ENCODE measurements at regions not wholly inside any gene's neighbourhood (a gene's known extent, or its start where the extent isn't known, plus 50 kb on each side); places are given as distances from the start of the nearest gene placed in this dataset.

DNA sequence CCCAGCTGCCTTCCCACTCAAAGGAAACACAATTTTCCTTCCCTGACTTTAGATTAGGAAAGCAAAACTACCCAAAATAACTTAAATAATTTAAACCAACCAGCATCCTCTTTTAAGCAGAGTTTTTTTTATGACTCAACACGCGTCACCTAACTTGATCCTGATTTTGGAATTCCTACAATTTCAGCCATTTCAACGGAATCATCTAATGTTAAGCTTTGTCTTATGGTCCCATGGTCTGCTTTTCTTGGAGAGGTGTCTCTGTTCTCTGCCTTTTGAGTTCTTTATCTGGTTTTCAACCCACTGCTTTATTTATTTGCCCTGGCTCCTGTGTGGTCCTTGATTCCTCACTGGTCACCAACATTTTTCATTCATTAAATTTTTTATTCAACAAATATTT, 219.2 kb upstream of the ARHGEF26 start:
- DNase-seq, result no peak
- Histone ChIP-seq H3K36me3 (replicated peaks) (no peaks in the 10 kb centered on the region), H3K27ac (no peak overlapping the region), H3K27me3 (replicated peaks) (no peaks in the 10 kb centered on the region), H3K4me3 (ENCODE audit: low read depth, low read length) (no peak overlapping the region)
- TF ChIP-seq CTCF (IDR thresholded peaks at IDR 0.05; ENCODE audit: low read depth, low read length, missing control alignments), result no peak
- in situ Hi-C loops (cut with HindIII; ENCODE audit: low pct_ligation_motif_present, low sequenced_read_pairs), result no loop called here

GRCh38 chr3:153903430-153903829, 217.8 kb upstream of the ARHGEF26 start:
- in situ Hi-C loops (cut with HindIII; ENCODE audit: low pct_ligation_motif_present, low sequenced_read_pairs), result no loop called here
- Histone ChIP-seq H3K27me3 (replicated peaks) (no peaks in the 10 kb centered on the region), H3K27ac (no peak overlapping the region), H3K36me3 (replicated peaks) (no peaks in the 10 kb centered on the region), H3K4me3 (ENCODE audit: low read depth, low read length) (no peak overlapping the region)
- no peak for DNase-seq
- TF ChIP-seq CTCF (IDR thresholded peaks at IDR 0.05; ENCODE audit: low read depth, low read length, missing control alignments), result peak; percentile 27

- no peaks in the 10 kb centered on the region for H3K27me3 ChIP-seq (replicated peaks)
- no peak for TF ChIP-seq CTCF (IDR thresholded peaks at IDR 0.05; ENCODE audit: low read depth, low read length, missing control alignments)
- no peak for DNase-seq
- in situ Hi-C loops (cut with HindIII; ENCODE audit: low pct_ligation_motif_present, low sequenced_read_pairs), result no loop called here
- no peak overlapping the region for H3K27ac ChIP-seq
- H3K4me3 ChIP-seq (ENCODE audit: low read depth, low read length), result no peak overlapping the region
- no peaks in the 10 kb centered on the region for H3K36me3 ChIP-seq (replicated peaks)
Observed at GRCh38 chr3:153906366-153906765, 214.8 kb upstream of the ARHGEF26 start.

- TF ChIP-seq CTCF (IDR thresholded peaks at IDR 0.05; ENCODE audit: low read depth, low read length, missing control alignments), result no peak
- H3K27me3 ChIP-seq (replicated peaks), result no peaks in the 10 kb centered on the region
- H3K4me3 ChIP-seq (ENCODE audit: low read depth, low read length), result no peak overlapping the region
- DNase-seq, result no peak
- in situ Hi-C loops (cut with HindIII; ENCODE audit: low pct_ligation_motif_present, low sequenced_read_pairs), result no loop called here
- no peak overlapping the region for H3K27ac ChIP-seq
- no peaks in the 10 kb centered on the region for H3K36me3 ChIP-seq (replicated peaks)
Observed at GRCh38 chr3:153910387-153910786, 210.8 kb upstream of the ARHGEF26 start.

DNA sequence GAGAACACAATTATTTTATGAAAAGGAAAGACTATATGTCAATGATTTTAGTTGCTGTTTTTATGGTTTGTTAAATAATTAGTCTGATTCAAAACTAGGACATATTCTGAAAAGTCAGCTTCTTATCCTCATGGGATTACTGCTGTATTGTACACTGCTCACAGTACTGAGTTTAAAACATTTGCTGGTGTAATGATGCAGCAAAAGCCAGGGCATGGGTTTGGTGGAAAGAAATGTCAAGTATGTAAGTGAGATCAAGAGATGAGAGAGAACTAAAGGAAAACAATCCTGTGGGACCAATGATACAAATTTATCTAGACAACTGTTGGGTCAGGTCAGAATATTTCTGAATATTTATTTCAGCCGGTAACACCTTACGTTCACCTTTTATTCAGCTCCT, 210.1 kb upstream of the ARHGEF26 start:
- Histone ChIP-seq H3K4me3 (ENCODE audit: low read depth, low read length) (no peak overlapping the region), H3K27ac (no peak overlapping the region), H3K36me3 (replicated peaks) (no peaks in the 10 kb centered on the region), H3K27me3 (replicated peaks) (no peaks in the 10 kb centered on the region)
- no peak for DNase-seq
- TF ChIP-seq CTCF (IDR thresholded peaks at IDR 0.05; ENCODE audit: low read depth, low read length, missing control alignments), result no peak
- in situ Hi-C loops (cut with HindIII; ENCODE audit: low pct_ligation_motif_present, low sequenced_read_pairs), result no loop called here

DNA sequence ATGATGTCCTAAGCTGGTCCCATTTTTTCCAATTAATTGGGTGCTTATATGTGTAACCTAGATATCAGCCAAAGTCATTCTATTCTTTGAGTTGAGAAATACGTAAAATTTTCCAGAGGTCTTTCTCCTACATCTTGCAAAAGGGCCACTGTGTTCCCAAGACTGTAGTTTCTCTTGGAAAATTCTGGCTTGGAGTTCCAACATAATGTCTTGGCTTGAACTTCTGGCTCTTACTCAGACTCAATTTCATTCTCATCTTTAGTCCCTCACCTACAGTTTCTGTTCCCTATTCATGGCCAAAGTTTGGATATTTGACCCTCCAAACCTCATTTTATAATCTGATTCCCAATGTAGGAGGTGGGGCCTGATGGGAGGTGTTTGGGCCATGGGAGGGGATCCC, 201.4 kb upstream of the ARHGEF26 start:
- TF ChIP-seq CTCF (IDR thresholded peaks at IDR 0.05; ENCODE audit: low read depth, low read length, missing control alignments), result no peak
- in situ Hi-C loops (cut with HindIII; ENCODE audit: low pct_ligation_motif_present, low sequenced_read_pairs), result no loop called here
- H3K27ac ChIP-seq, result no peak overlapping the region
- H3K36me3 ChIP-seq (replicated peaks), result no peaks in the 10 kb centered on the region
- no peaks in the 10 kb centered on the region for H3K27me3 ChIP-seq (replicated peaks)
- H3K4me3 ChIP-seq (ENCODE audit: low read depth, low read length), result no peak overlapping the region
- no peak for DNase-seq
